ENCODE measurements at regions not wholly inside any gene's neighbourhood (a gene's known extent, or its start where the extent isn't known, plus 50 kb on each side); places are given as distances from the start of the nearest gene placed in this dataset.

- no peak for DNase-seq (ENCODE audit: low read depth in 2 of 2)
These were observed 78.4 kb upstream of the CTTNBP2NL start for GRCh38 chr1:112317611-112318062.

GRCh38 chr1:112318263-112318662, 77.8 kb upstream of the CTTNBP2NL start:
- DNase-seq (ENCODE audit: low read depth in 2 of 2), result no peak

DNA sequence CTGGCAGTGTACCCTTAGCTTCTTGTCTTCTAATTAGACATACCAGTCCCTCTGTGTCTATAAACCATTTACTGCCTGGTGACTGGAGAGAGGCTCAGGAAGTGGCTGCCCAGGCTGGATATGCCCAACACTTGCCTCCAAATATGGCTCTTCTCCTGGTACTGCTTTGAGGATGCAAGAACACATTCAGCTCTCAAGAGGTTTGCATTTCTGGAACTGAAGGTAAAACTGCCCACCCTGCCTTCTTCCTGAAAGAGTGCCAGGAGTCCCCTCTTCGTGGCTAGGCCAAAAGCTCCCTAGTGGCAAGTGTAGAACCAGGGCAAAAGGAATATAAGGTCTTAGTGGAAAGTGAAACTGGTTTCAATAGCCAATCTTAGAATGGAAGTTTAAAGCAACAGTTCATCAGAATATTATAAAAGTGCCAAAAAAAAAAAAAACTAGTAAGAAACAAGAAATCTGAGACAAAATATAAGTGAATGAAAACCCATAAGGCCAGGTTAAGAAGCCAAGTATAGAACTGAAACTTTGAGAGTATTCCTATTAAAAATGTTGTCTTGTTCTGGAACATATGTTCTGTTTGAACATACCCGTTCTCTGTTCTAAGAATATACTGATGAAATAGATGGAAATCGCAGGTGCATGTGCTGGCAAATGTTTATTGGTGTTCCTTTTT, 77.2 kb upstream of the CTTNBP2NL start:
- DNase-seq (ENCODE audit: low read depth in 2 of 2), result no peak

- DNase-seq (ENCODE audit: low read depth in 2 of 2), result no peak
These were observed 76.5 kb upstream of the CTTNBP2NL start for GRCh38 chr1:112319371-112320040.

- no peak for DNase-seq (ENCODE audit: low read depth in 2 of 2)
These were observed 76.0 kb upstream of the CTTNBP2NL start for GRCh38 chr1:112320058-112320457.

GRCh38 chr1:112322018-112322417, 74.0 kb upstream of the CTTNBP2NL start:
- DNase-seq (ENCODE audit: low read depth in 2 of 2), result no peak

DNA sequence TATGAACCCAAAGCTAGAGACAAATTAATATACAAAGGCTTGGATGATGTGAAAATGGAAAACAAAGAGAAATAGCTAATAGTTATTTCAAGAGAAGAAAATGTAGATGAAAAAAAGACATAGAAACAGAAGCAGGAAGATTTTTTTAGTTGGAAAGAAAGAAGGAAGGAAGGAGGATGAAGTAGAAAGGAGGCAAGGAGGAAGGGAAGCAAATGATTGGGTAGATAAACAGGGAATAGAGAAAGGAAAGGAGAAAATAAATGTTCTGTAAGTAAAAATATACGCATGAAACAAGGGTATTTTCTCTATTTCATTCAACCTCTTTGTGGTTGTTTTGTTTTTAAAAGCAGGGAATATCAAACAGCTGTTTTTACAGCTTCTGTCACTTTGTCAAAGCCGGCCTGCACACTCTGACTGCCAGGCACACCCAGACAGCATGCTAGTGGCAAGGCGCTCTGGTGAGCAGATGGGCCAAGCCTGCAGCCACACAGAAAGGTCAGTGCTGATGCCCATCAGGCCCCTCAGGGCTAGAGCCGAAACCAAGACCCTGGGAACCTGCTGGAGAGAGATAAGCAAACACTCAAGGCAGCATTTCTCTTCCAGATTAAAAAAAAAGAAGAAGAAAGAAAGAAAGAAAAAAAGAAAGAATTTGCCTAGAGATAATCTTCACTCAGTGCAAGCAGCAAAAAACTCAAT, 72.9 kb upstream of the CTTNBP2NL start:
- DNase-seq (ENCODE audit: low read depth in 2 of 2), result no peak

DNA sequence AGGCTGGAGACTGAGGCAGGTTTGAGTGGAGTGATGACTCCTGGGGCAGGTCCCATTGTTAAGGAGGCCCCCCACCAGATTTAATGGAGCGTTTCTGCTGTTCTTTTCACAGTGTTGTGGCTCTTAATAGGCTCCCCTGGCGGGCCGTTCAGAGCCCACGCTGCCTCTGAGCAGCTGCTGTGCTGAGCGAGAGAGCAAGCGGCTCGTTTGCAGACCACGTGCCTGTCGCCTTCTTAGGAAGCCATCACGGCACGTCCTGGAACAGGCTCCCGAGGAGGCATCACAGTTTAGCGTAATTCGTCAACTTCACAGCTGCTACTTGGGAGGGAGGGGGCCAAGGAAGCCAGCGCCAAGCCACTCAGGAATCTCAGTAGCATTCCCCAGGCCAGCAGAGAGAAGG, 70.5 kb upstream of the CTTNBP2NL start:
- DNase-seq (ENCODE audit: low read depth in 2 of 2), result no peak

GRCh38 chr1:112328600-112328999, 67.4 kb upstream of the CTTNBP2NL start:
- DNase-seq (ENCODE audit: low read depth in 2 of 2), result no peak

GRCh38 chr1:112332176-112333150, 63.6 kb upstream of the CTTNBP2NL start:
- no peak for DNase-seq (ENCODE audit: low read depth in 2 of 2)

DNA sequence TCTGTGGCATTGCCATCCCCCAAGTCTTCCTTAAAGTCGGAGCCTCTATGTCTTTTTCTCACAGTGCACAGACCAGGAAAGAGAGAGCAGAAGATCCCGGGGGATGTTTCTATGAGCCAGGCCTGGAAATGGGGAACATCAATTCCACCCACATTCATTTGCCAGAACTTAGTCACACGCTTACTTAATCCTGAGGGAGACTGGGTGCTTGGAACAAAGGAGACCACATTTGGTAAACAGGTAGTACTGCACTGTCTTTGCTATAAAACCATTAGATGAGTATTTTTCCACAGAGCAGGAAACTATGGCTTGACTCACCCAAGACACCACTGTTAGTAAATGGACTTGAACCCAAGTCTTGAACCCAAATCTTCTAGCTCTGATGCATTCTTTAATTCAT, 60.7 kb upstream of the CTTNBP2NL start:
- DNase-seq (ENCODE audit: low read depth in 2 of 2), result no peak

- no peak for DNase-seq (ENCODE audit: low read depth in 2 of 2)
These were observed 58.9 kb upstream of the CTTNBP2NL start for GRCh38 chr1:112337028-112337531.

- DNase-seq (ENCODE audit: low read depth in 2 of 2), result no peak
These were observed 54.0 kb upstream of the CTTNBP2NL start for GRCh38 chr1:112341986-112342385.

DNA sequence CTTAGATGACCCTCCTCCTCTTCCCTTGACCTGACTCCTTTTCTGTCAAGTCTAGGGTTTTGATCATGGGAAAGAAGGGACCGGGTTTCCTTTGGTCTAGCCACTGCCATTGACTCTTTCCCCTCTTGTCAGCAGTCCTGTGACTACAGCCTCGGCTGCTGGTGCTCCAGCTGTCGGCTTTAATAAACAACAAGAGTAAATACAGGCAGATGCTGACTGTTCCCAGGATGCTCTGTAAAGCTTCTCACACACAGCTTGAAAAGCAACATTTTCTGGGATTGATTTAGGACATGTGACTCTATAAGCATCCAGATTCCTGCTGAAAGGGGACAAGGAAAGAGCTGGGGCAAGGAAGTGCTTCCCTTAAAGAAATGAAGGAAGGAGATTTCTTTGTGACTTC, 53.5 kb upstream of the CTTNBP2NL start:
- no peak for DNase-seq (ENCODE audit: low read depth in 2 of 2)

- DNase-seq (ENCODE audit: low read depth in 2 of 2), result no peak
These were observed 51.1 kb upstream of the CTTNBP2NL start for GRCh38 chr1:112344754-112345423.

All from stimulated activated CD8-positive, alpha-beta memory T cell treated with anti-CD3 and anti-CD28 coated beads, Interleukin-15, amount 100 ng/mL, for 48 hours (primary cell).